ENCODE measurements at regions not wholly inside any gene's neighbourhood (a gene's known extent, or its start where the extent isn't known, plus 50 kb on each side); places are given as distances from the start of the nearest gene placed in this dataset.
"Not testable (repeated sequence)": the region's sequence is repeated elsewhere in the genome, so short reads cannot be mapped to it uniquely, and the experiment has no call there.

- no peak for DNase-seq
These were observed 53.5 kb downstream of the PAGE2 start for GRCh38 chrX:55142206-55142918.

- no peak for DNase-seq
These were observed 54.1 kb downstream of the PAGE2 start for GRCh38 chrX:55142919-55143310.

- DNase-seq: no peak
These were observed 54.8 kb downstream of the PAGE2 start for GRCh38 chrX:55143621-55144020.

- no peak for DNase-seq
These were observed 55.9 kb downstream of the PAGE2 start for GRCh38 chrX:55144697-55145096.

GRCh38 chrX:55149242-55149641 lies 60.4 kb downstream of the PAGE2 start:
- DNase-seq: no peak

GRCh38 chrX:55151199-55151598 lies 62.4 kb downstream of the PAGE2 start:
- DNase-seq: no peak

- no peak for DNase-seq
These were observed 60.6 kb upstream of the PAGE5 start for GRCh38 chrX:55159551-55159950.

GRCh38 chrX:55160685-55161552 lies 59.2 kb upstream of the PAGE5 start:
- DNase-seq: peak; percentile 94

- DNase-seq: peak; percentile 24
These were observed 58.6 kb upstream of the PAGE5 start for GRCh38 chrX:55161581-55161980.

- DNase-seq: no peak
These were observed 57.0 kb upstream of the PAGE5 start for GRCh38 chrX:55163171-55163570.

- DNase-seq: not testable (repeated sequence)
These were observed 55.1 kb upstream of the PAGE5 start for GRCh38 chrX:55165026-55165425.

GRCh38 chrX:55167124-55167803 lies 52.9 kb upstream of the PAGE5 start:
- no peak for DNase-seq

GRCh38 chrX:55167901-55168300 lies 52.2 kb upstream of the PAGE5 start:
- no peak for DNase-seq

GRCh38 chrX:55169782-55170181 lies 50.4 kb upstream of the PAGE5 start:
- DNase-seq: no peak

All from tongue (tissue), 1 donor.